Keratinocyte (primary cell): ENCODE measurements at regions not wholly inside any gene's neighbourhood (a gene's known extent, or its start where the extent isn't known, plus 50 kb on each side); places are given as distances from the start of the nearest gene placed in this dataset.
A peak's percentile ranks its signal among the peaks of the same experiment; 100 is the strongest.

Source experiments
- DNase-seq: peaks from one replicate; pipeline ENCODE4 v3.0.0-alpha.2; 2011; ENCODE audit warnings: low read depth, missing footprints, low spot score
- FAIRE-seq: peaks from 2 replicates; lab custom pipeline; 2011; peaks lifted over from hg19 to GRCh38; lab: Jason Lieb, UNC
- H2AFZ ChIP-seq: 2 replicates; pipeline ENCODE4 v1.6.0; 2012; ENCODE audit warnings: low read length, control low read depth, inconsistent platforms; ENCODE audit not compliant: control insufficient read depth
- H3K27ac ChIP-seq: 2 replicates; pipeline ENCODE4 v1.5.1; 2011; ENCODE audit warnings: low read length; ENCODE audit not compliant: control insufficient read depth, insufficient read depth
- H3K27me3 ChIP-seq: 3 replicates; pipeline ENCODE4 v1.6.0; 2011; ENCODE audit warnings: low read length; ENCODE audit not compliant: control insufficient read depth, insufficient read depth; ENCODE audit errors: extremely low read depth
- H3K36me3 ChIP-seq, 2 experiments: 2 replicates in 1 of 2; 3 replicates in 1 of 2; pipeline ENCODE4 v1.5.1; 2011; ENCODE audit warnings: low read length in 2 of 2, mild to moderate bottlenecking in 1 of 2; ENCODE audit not compliant: control insufficient read depth in 2 of 2, insufficient read depth in 2 of 2; ENCODE audit errors: extremely low read depth in 1 of 2
- H3K4me1 ChIP-seq: 3 replicates; pipeline ENCODE4 v1.5.1; 2011; ENCODE audit warnings: low read length; ENCODE audit not compliant: control insufficient read depth, insufficient read depth; ENCODE audit errors: extremely low read depth
- H3K4me2 ChIP-seq: 3 replicates; pipeline ENCODE4 v1.6.0; 2011; ENCODE audit warnings: low read depth, low read length; ENCODE audit not compliant: control insufficient read depth, insufficient read depth; ENCODE audit errors: extremely low read depth
- H3K4me3 ChIP-seq, 3 experiments: fragments of 200-600 bp in 1 of 3; sonication (generic) in 1 of 3; 2 replicates in 2 of 3; 3 replicates in 1 of 3; pipeline ENCODE4 v1.5.1; 2011 to 2016; ENCODE audit warnings: low read length in 3 of 3, mild to moderate bottlenecking in 3 of 3, control low read depth in 2 of 3, inconsistent platforms in 1 of 3, low read depth in 1 of 3, mixed read lengths in 1 of 3, mixed run types in 1 of 3, moderate library complexity in 1 of 3; ENCODE audit not compliant: control insufficient read depth in 2 of 3, insufficient read depth in 2 of 3; ENCODE audit errors: extremely low read depth in 1 of 3
- H3K79me2 ChIP-seq: 2 replicates; pipeline ENCODE4 v1.6.0; 2012; ENCODE audit warnings: low read length; ENCODE audit not compliant: control insufficient read depth, insufficient read depth
- H3K9ac ChIP-seq: 3 replicates; pipeline ENCODE4 v1.6.0; 2011; ENCODE audit warnings: low read length; ENCODE audit not compliant: control insufficient read depth, insufficient read depth; ENCODE audit errors: extremely low read depth
- H3K9me1 ChIP-seq: 3 replicates; pipeline ENCODE4 v1.6.0; 2011; ENCODE audit warnings: low read length; ENCODE audit not compliant: control insufficient read depth, insufficient read depth; ENCODE audit errors: extremely low read depth
- H3K9me3 ChIP-seq: 2 replicates; pipeline ENCODE4 v1.5.1; 2012; ENCODE audit warnings: low read depth, low read length; ENCODE audit not compliant: control insufficient read depth
- H4K20me1 ChIP-seq: 3 replicates; pipeline ENCODE4 v1.6.0; 2011; ENCODE audit warnings: low read length; ENCODE audit not compliant: control insufficient read depth, insufficient read depth; ENCODE audit errors: extremely low read depth
- CTCF ChIP-seq, 3 experiments: IDR thresholded peaks in 1 of 3; conservative IDR thresholded peaks in 1 of 3; optimal IDR thresholded peaks in 1 of 3; 2 replicates in 2 of 3; 3 replicates in 1 of 3; pipeline versions ENCODE3 to v1.5.1; 2011; ENCODE audit warnings: low read length in 3 of 3, mild to moderate bottlenecking in 3 of 3, moderate library complexity in 2 of 3, control low read depth in 1 of 3, inconsistent platforms in 1 of 3; ENCODE audit not compliant: insufficient read depth in 2 of 3; ENCODE audit errors: extremely low read depth in 1 of 3
- EZH2 ChIP-seq: IDR thresholded peaks from one replicate; pipeline ENCODE4 v1.6.1; 2012; ENCODE audit warnings: inconsistent platforms, mild to moderate bottlenecking, low read length, moderate library complexity
- dilution Hi-C: fragments of 300-500 bp; cut with MboI; formaldehyde crosslinking; loops from one replicate; pipeline ENCODE4 v1.7.0; 2020; ENCODE audit warnings: low sequenced_read_pairs; ENCODE audit not compliant: extremely low pct_ligation_motif_present

GRCh38 chr16:52090080-52090479 is 456.9 kb downstream of the TOX3 start:
- FAIRE-seq = peak; percentile 80
- Histone ChIP-seq H3K36me3 (no peaks in the 10 kb centered on the region), H3K4me1 (peaks cover 7% of the 10 kb centered on the region), H3K4me3 (no peak overlapping the region), H3K27ac (no peak overlapping the region), H2AFZ (no peak overlapping the region), H3K9ac (no peak overlapping the region), H3K79me2 (no peaks in the 10 kb centered on the region), H3K27me3 (peaks cover 42% of the 10 kb centered on the region), H4K20me1 (peaks cover 3% of the 10 kb centered on the region), H3K9me1 (no peaks in the 10 kb centered on the region), H3K9me3 (no peaks in the 10 kb centered on the region), H3K4me2 (no peak overlapping the region)
- TF ChIP-seq CTCF (optimal IDR thresholded peaks at IDR 0.05 in 1 of 3, IDR thresholded peaks at IDR 0.05 in 1 of 3, conservative IDR thresholded peaks at IDR 0.05 in 1 of 3; ENCODE audit: extremely low read depth in 1 of 3, insufficient read depth in 2 of 3, low read length in 3 of 3) = no peak
- TF ChIP-seq EZH2 = no peak
- peak; percentile 35 for DNase-seq
- dilution Hi-C loops = no loop called here

GRCh38 chr16:52089476-52089875 is 457.5 kb downstream of the TOX3 start:
- H3K79me2 ChIP-seq = no peaks in the 10 kb centered on the region
- no peak overlapping the region for H2AFZ ChIP-seq
- H3K4me2 ChIP-seq = no peak overlapping the region
- no peaks in the 10 kb centered on the region for H3K9me3 ChIP-seq
- H3K27me3 ChIP-seq = peaks cover 40% of the 10 kb centered on the region
- H3K36me3 ChIP-seq = no peaks in the 10 kb centered on the region
- DNase-seq (no peak), FAIRE-seq (no peak)
- dilution Hi-C loops = no loop called here
- H3K4me3 ChIP-seq = no peak overlapping the region
- no peak overlapping the region for H3K27ac ChIP-seq
- peaks cover 3% of the 10 kb centered on the region for H4K20me1 ChIP-seq
- TF ChIP-seq CTCF (optimal IDR thresholded peaks at IDR 0.05 in 1 of 3, IDR thresholded peaks at IDR 0.05 in 1 of 3, conservative IDR thresholded peaks at IDR 0.05 in 1 of 3; ENCODE audit: extremely low read depth in 1 of 3, insufficient read depth in 2 of 3, low read length in 3 of 3) = no peak
- no peak for TF ChIP-seq EZH2
- H3K9me1 ChIP-seq = no peaks in the 10 kb centered on the region
- H3K4me1 ChIP-seq = peaks cover 7% of the 10 kb centered on the region
- no peak overlapping the region for H3K9ac ChIP-seq
